ENCODE measurements at regions not wholly inside any gene's neighbourhood (a gene's known extent, or its start where the extent isn't known, plus 50 kb on each side); places are given as distances from the start of the nearest gene placed in this dataset.

DNA sequence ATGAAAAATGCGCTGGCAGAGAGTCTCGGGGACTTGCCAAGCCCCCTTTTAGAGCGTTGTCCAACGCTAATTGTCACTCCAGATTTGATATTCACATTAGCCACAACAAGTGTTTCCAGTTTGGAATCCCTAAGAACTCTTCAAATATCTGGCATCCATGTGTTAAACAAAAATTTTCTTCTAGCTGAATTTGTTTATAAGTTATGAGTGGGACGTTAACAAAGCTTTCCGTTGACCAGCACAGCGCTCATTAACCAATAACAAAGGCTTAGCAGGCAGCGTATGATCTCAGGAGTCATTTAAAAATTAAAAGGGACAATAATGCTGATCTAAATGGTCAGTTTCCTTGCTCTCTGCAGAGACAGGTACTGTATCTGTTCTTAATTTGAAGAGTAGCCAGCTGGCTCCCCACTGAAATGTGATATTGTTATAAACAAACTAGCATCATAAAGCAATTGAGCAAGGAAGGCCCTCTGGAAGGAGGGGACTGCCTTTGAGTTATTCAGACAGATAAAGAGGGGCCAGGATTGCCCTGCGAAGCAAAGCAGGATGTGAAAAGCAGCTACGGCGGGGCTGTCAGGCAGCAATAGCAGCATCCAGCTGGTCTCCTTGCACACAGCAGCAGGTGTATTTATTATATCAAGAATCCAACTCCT lies 337.2 kb upstream of the SALL3 start:
- Histone ChIP-seq H3K79me2 (ENCODE audit: insufficient read depth, low read depth) (no peaks in the 10 kb centered on the region), H3K9ac (no peak overlapping the region), H3K4me2 (no peak overlapping the region), H3K4me1 (ENCODE audit: low read depth, poor library complexity, severe bottlenecking) (no peaks in the 10 kb centered on the region), H2AFZ (ENCODE audit: low read depth) (no peak overlapping the region), H3K36me3 (ENCODE audit: insufficient read depth) (no peaks in the 10 kb centered on the region), H4K20me1 (ENCODE audit: insufficient read depth) (no peaks in the 10 kb centered on the region), H3K27ac (no peak overlapping the region), H3K4me3 (IDR thresholded peaks at IDR 0.05; ENCODE audit: insufficient read depth, low read depth, low read length) (no peak overlapping the region), H3K27me3 (ENCODE audit: insufficient read depth, low read depth) (no peaks in the 10 kb centered on the region)
- TF ChIP-seq, protein P1, sequence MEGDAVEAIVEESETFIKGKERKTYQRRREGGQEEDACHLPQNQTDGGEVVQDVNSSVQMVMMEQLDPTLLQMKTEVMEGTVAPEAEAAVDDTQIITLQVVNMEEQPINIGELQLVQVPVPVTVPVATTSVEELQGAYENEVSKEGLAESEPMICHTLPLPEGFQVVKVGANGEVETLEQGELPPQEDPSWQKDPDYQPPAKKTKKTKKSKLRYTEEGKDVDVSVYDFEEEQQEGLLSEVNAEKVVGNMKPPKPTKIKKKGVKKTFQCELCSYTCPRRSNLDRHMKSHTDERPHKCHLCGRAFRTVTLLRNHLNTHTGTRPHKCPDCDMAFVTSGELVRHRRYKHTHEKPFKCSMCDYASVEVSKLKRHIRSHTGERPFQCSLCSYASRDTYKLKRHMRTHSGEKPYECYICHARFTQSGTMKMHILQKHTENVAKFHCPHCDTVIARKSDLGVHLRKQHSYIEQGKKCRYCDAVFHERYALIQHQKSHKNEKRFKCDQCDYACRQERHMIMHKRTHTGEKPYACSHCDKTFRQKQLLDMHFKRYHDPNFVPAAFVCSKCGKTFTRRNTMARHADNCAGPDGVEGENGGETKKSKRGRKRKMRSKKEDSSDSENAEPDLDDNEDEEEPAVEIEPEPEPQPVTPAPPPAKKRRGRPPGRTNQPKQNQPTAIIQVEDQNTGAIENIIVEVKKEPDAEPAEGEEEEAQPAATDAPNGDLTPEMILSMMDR (conservative IDR thresholded peaks at IDR 0.05; ENCODE audit: low read depth, low read length), result no peak

DNA sequence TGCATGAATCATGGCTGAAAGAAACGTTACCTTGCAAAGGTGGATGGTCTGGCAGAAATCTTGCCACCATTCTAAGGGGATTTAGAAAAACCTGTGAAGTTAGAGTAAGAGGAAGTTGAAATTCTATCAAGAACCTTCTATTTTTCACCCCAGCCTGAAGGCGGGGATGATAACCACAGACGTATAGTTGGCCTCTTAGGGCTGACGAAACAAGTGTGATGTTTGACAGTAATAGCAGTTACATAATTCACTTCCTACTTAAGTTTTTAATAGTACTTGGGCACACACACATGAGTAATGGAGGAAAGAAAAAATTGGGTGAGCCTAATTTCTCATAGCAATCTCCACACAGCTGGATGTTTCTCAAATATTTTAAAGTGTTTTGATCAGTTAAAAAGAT lies 336.6 kb upstream of the SALL3 start:
- H3K36me3 ChIP-seq (ENCODE audit: insufficient read depth), result no peaks in the 10 kb centered on the region
- no peak overlapping the region for H3K4me2 ChIP-seq
- no peaks in the 10 kb centered on the region for H3K79me2 ChIP-seq (ENCODE audit: insufficient read depth, low read depth)
- no peaks in the 10 kb centered on the region for H4K20me1 ChIP-seq (ENCODE audit: insufficient read depth)
- no peak overlapping the region for H3K4me3 ChIP-seq (IDR thresholded peaks at IDR 0.05; ENCODE audit: insufficient read depth, low read depth, low read length)
- TF ChIP-seq, protein P1 (conservative IDR thresholded peaks at IDR 0.05; ENCODE audit: low read depth, low read length), result no peak
- H3K27me3 ChIP-seq (ENCODE audit: insufficient read depth, low read depth), result no peaks in the 10 kb centered on the region
- H3K27ac ChIP-seq, result no peak overlapping the region
- H3K9ac ChIP-seq, result no peak overlapping the region
- H3K4me1 ChIP-seq (ENCODE audit: low read depth, poor library complexity, severe bottlenecking), result no peaks in the 10 kb centered on the region
- no peak overlapping the region for H2AFZ ChIP-seq (ENCODE audit: low read depth)

DNA sequence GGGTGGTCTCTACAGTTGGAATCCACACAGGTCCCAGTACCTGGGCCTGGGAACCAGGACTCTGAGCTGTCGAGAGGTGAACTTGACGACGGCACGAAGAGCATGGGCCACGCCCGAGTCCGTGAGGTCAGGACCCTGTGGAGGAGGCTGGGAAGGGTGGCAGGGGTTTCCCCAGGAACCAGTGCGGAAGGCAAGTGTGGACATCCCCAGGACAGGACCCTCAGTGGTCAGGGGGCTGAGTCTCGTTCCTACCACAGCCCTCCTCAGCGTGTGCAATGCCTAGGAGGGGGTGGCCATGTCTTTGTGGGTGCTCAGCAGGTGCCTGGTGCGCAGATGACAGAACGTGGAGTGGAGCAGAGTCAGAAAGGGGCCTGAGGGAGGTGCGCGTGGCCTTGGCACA lies 335.6 kb upstream of the SALL3 start:
- H3K4me1 ChIP-seq (ENCODE audit: low read depth, poor library complexity, severe bottlenecking), result no peaks in the 10 kb centered on the region
- H3K79me2 ChIP-seq (ENCODE audit: insufficient read depth, low read depth), result no peaks in the 10 kb centered on the region
- no peaks in the 10 kb centered on the region for H3K27me3 ChIP-seq (ENCODE audit: insufficient read depth, low read depth)
- H3K4me2 ChIP-seq, result no peak overlapping the region
- no peak overlapping the region for H3K9ac ChIP-seq
- H3K4me3 ChIP-seq (IDR thresholded peaks at IDR 0.05; ENCODE audit: insufficient read depth, low read depth, low read length), result no peak overlapping the region
- H3K27ac ChIP-seq, result no peak overlapping the region
- no peaks in the 10 kb centered on the region for H4K20me1 ChIP-seq (ENCODE audit: insufficient read depth)
- H3K36me3 ChIP-seq (ENCODE audit: insufficient read depth), result no peaks in the 10 kb centered on the region
- TF ChIP-seq, protein P1 (conservative IDR thresholded peaks at IDR 0.05; ENCODE audit: low read depth, low read length), result no peak
- H2AFZ ChIP-seq (ENCODE audit: low read depth), result no peak overlapping the region

DNA sequence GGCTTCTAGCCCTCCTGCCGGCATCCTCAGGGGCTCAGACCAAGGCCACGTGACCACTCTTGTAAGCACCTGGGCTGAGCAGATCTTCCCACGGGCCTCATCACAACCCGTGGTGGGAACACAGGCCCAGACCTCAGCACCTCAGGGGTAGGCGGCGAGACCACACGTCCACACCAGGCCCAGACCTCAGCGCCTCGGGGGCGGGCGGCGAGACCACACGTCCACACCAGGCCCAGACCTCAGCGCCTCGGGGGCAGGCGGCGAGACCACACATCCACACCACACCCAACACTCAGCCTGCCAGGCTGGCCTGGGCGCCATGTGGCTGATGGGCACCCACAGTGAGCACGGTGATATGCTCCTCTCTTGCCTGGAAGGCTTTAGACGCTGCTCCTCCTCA lies 334.4 kb upstream of the SALL3 start:
- TF ChIP-seq, protein P1 (conservative IDR thresholded peaks at IDR 0.05; ENCODE audit: low read depth, low read length), result no peak
- Histone ChIP-seq H3K79me2 (ENCODE audit: insufficient read depth, low read depth) (no peaks in the 10 kb centered on the region), H4K20me1 (ENCODE audit: insufficient read depth) (no peaks in the 10 kb centered on the region), H3K4me1 (ENCODE audit: low read depth, poor library complexity, severe bottlenecking) (no peaks in the 10 kb centered on the region), H3K4me2 (no peak overlapping the region), H2AFZ (ENCODE audit: low read depth) (no peak overlapping the region), H3K27ac (no peak overlapping the region), H3K36me3 (ENCODE audit: insufficient read depth) (no peaks in the 10 kb centered on the region), H3K27me3 (ENCODE audit: insufficient read depth, low read depth) (no peaks in the 10 kb centered on the region), H3K9ac (no peak overlapping the region), H3K4me3 (IDR thresholded peaks at IDR 0.05; ENCODE audit: insufficient read depth, low read depth, low read length) (no peak overlapping the region)

Data from KMS-11 (cell line).